HEK293T (cell line): ENCODE measurements at regions not wholly inside any gene's neighbourhood (a gene's known extent, or its start where the extent isn't known, plus 50 kb on each side); places are given as distances from the start of the nearest gene placed in this dataset.

Source experiments
- ARNT ChIP-seq: fragments of 450-650 bp; IDR thresholded peaks from 2 replicates; pipeline ENCODE4 v1.6.1; 2017; ENCODE audit warnings: mild to moderate bottlenecking
- FOXK2 ChIP-seq: fragments of 450-650 bp; IDR thresholded peaks from 2 replicates; pipeline ENCODE4 v1.6.1; 2016; ENCODE audit warnings: mild to moderate bottlenecking
- SUZ12 ChIP-seq: fragments of 450-650 bp; IDR thresholded peaks from 2 replicates; pipeline ENCODE4 v1.6.1; 2016; ENCODE audit warnings: mild to moderate bottlenecking
- TARDBP ChIP-seq: fragments of 450-650 bp; IDR thresholded peaks from 2 replicates; pipeline ENCODE4 v1.6.1; 2016

DNA sequence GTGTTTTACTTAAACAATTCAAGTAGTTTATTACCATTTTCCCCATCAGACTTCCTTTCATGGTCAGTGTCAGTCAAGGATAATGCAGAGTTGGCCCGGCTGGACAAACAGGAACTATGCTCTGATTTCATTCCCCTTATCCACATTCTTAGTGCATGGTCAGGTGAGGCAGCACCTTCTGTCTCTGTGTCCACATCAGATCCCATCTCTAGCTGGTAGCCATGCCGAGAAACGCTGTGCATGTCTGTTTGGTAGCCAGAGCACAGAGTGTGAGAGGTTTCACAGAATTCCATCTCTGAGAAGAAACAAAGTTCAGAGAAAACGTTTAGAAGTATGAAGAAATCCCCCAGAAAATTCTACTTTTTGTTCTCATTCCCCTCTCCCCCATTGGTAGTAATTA is 423.7 kb upstream of the TEX13C start:
- no peak for TF ChIP-seq ARNT
- no peak for TF ChIP-seq SUZ12
- no peak for TF ChIP-seq TARDBP
- TF ChIP-seq FOXK2 = no peak
